ENCODE measurements at regions not wholly inside any gene's neighbourhood (a gene's known extent, or its start where the extent isn't known, plus 50 kb on each side); places are given as distances from the start of the nearest gene placed in this dataset.

GRCh38 chr10:10903620-10904019 lies 114.1 kb upstream of the CELF2 start:
- H3K9me3 ChIP-seq (ENCODE audit: control insufficient read depth in 1 of 2, insufficient read depth in 1 of 2, low read depth in 1 of 2, low read length in 2 of 2) = peaks cover 10 to 16% of the 10 kb centered on the region in 2 experiments; a peak in 2 of 4 replicates
- H2AFZ ChIP-seq (ENCODE audit: low read depth, low read length, poor library complexity, severe bottlenecking) = no peak overlapping the region
- no peaks in the 10 kb centered on the region for H3K36me3 ChIP-seq (ENCODE audit: control insufficient read depth in 1 of 2, insufficient read depth in 2 of 2, low read length in 2 of 2)
- no peak overlapping the region for H3K4me2 ChIP-seq (ENCODE audit: low read length)
- no peaks in the 10 kb centered on the region for H3K4me1 ChIP-seq (ENCODE audit: control insufficient read depth in 1 of 2, insufficient read depth in 2 of 2, low read length in 2 of 2)
- H3K27me3 ChIP-seq (ENCODE audit: insufficient read depth, low read length) = no peaks in the 10 kb centered on the region
- no TSS peak for BruUV-seq (replicated peaks)
- CTCF ChIA-PET = no interaction called here
- intact Hi-C loops (cut with micrococcal nuclease) = no loop called here
- H3K4me3 ChIP-seq (replicated peaks in 1 of 2; ENCODE audit: low read depth in 1 of 2, low read length in 2 of 2) = no peak overlapping the region
- no peak overlapping the region for H3K9ac ChIP-seq (ENCODE audit: low read length)
- POLR2A ChIA-PET = no interaction called here
- TF ChIP-seq ELF1 (IDR thresholded peaks at IDR 0.05; ENCODE audit: borderline replicate concordance, low read depth) (no peak), POLR2A (IDR thresholded peaks at IDR 0.05; ENCODE audit: borderline replicate concordance, extremely low read depth, insufficient read depth, insufficient read length) (no peak), ZFX (IDR thresholded peaks at IDR 0.05) (no peak)
- H3K79me2 ChIP-seq (ENCODE audit: insufficient read depth, low read length) = no peaks in the 10 kb centered on the region
- RAD21 ChIA-PET (ENCODE audit: low non-redundant PET in 1 of 2, low total read pairs in 2 of 2, uncharacterized antibody in 2 of 2, unreplicated experiment in 2 of 2) = no interaction called here
- no peaks in the 10 kb centered on the region for H3K9me2 ChIP-seq (ENCODE audit: insufficient read depth)
- no peak for ATAC-seq
- no peaks in the 10 kb centered on the region for H4K20me1 ChIP-seq (ENCODE audit: insufficient read depth)
- DNase-seq (ENCODE audit: low read depth, low spot score) = no peak
- no peak overlapping the region for H3K27ac ChIP-seq (ENCODE audit: low read depth, low read length)

DNA sequence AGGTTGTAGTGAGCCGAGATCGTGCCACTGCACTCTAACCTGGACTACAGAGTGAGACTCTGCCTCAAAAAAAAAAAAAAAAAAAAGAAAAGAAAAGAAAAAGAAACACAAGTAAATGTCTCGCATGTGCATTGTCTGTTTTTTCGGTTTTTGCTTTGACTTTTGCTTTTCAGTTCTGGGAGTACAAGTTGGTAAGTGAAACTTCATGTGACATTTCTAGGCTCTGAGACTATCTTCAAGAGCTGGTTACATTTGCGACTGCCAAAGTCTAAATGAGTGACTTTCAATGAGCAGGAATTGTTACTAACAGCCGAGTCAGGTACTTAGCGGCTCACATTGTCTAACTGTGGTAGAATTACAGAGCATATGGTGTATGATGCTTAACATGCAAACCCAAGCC lies 107.0 kb upstream of the CELF2 start:
- Histone ChIP-seq H3K79me2 (ENCODE audit: insufficient read depth, low read length) (no peaks in the 10 kb centered on the region), H3K27me3 (ENCODE audit: insufficient read depth, low read length) (no peaks in the 10 kb centered on the region), H3K9me3 (ENCODE audit: control insufficient read depth in 1 of 2, insufficient read depth in 1 of 2, low read depth in 1 of 2, low read length in 2 of 2) (peaks cover 4 to 11% of the 10 kb centered on the region in 2 experiments; a peak in 2 of 4 replicates), H3K9ac (ENCODE audit: low read length) (no peak overlapping the region), H3K4me3 (replicated peaks in 1 of 2; ENCODE audit: low read depth in 1 of 2, low read length in 2 of 2) (no peak overlapping the region), H4K20me1 (ENCODE audit: insufficient read depth) (no peaks in the 10 kb centered on the region), H3K4me1 (ENCODE audit: control insufficient read depth in 1 of 2, insufficient read depth in 2 of 2, low read length in 2 of 2) (no peaks in the 10 kb centered on the region), H3K4me2 (ENCODE audit: low read length) (no peak overlapping the region), H2AFZ (ENCODE audit: low read depth, low read length, poor library complexity, severe bottlenecking) (no peak overlapping the region), H3K9me2 (ENCODE audit: insufficient read depth) (no peaks in the 10 kb centered on the region), H3K36me3 (ENCODE audit: control insufficient read depth in 1 of 2, insufficient read depth in 2 of 2, low read length in 2 of 2) (no peaks in the 10 kb centered on the region), H3K27ac (ENCODE audit: low read depth, low read length) (no peak overlapping the region)
- RAD21 ChIA-PET (ENCODE audit: low non-redundant PET in 1 of 2, low total read pairs in 2 of 2, uncharacterized antibody in 2 of 2, unreplicated experiment in 2 of 2) = no interaction called here
- DNase-seq (ENCODE audit: low read depth, low spot score) (no peak), ATAC-seq (no peak)
- intact Hi-C loops (cut with micrococcal nuclease) = no loop called here
- CTCF ChIA-PET = no interaction called here
- BruUV-seq (replicated peaks) = no TSS peak
- POLR2A ChIA-PET = no interaction called here
- TF ChIP-seq CBX3 (IDR thresholded peaks at IDR 0.05; ENCODE audit: low read depth) = no peak
- no peak for TF ChIP-seq JUND (IDR thresholded peaks at IDR 0.05)
- TF ChIP-seq TCF7L2 (IDR thresholded peaks at IDR 0.05; ENCODE audit: borderline replicate concordance, extremely low read depth, insufficient read depth, insufficient read length) = no peak
- TF ChIP-seq POLR2A (IDR thresholded peaks at IDR 0.05; ENCODE audit: borderline replicate concordance, extremely low read depth, insufficient read depth, insufficient read length) = no peak
- no peak for TF ChIP-seq ZNF274 (IDR thresholded peaks at IDR 0.05; ENCODE audit: low read depth, low read length)
- TF ChIP-seq, protein P1, sequence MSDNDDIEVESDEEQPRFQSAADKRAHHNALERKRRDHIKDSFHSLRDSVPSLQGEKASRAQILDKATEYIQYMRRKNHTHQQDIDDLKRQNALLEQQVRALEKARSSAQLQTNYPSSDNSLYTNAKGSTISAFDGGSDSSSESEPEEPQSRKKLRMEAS (IDR thresholded peaks at IDR 0.05) = no peak
- no peak for TF ChIP-seq ZBTB33 (IDR thresholded peaks at IDR 0.05; ENCODE audit: extremely low read depth, insufficient replicate concordance, low read length)
- TF ChIP-seq EGR1 (IDR thresholded peaks at IDR 0.05; ENCODE audit: low read depth) = no peak
- TF ChIP-seq CEBPB (IDR thresholded peaks at IDR 0.05; ENCODE audit: low read depth) = no peak
- no peak for TF ChIP-seq SP1 (IDR thresholded peaks at IDR 0.05; ENCODE audit: low read depth)
- no peak for TF ChIP-seq CTCF (IDR thresholded peaks at IDR 0.05 in 2 of 3, conservative IDR thresholded peaks at IDR 0.05 in 1 of 3; ENCODE audit: borderline replicate concordance in 1 of 3, insufficient read depth in 1 of 3, low read depth in 2 of 3, low read length in 2 of 3)
- TF ChIP-seq EZH2 (IDR thresholded peaks at IDR 0.05) = no peak
- TF ChIP-seq ATF3 (IDR thresholded peaks at IDR 0.05) = no peak
- TF ChIP-seq ZFX (IDR thresholded peaks at IDR 0.05) = no peak
- TF ChIP-seq SRF (IDR thresholded peaks at IDR 0.05; ENCODE audit: low read depth) = no peak

Data from HCT116 (cell line).